ENCODE measurements at regions not wholly inside any gene's neighbourhood (a gene's known extent, or its start where the extent isn't known, plus 50 kb on each side); places are given as distances from the start of the nearest gene placed in this dataset.
A peak's percentile ranks its signal among the peaks of the same experiment; 100 is the strongest.

DNA sequence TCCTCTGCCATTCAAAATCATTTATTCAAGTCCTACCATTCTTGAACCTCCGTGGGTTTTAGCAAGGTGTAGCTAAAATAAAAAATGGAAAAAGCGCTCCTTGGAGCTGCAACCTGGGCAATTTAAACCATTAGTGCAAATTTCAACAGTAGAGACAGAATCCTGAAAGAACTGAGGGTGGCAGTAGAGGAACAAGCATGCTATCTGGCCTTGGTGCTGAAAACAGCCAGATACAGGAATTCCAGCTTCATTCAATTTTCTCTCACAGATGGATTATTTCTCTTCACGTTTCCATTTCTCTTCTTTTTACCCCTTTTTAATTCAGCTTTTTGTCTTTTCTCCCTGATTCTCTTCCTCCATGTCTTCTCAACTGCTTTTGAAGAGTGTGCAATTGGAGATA is 77.7 kb downstream of the OTUD1 start:
- peak; percentile 75 for TF ChIP-seq CTCF (conservative IDR thresholded peaks at IDR 0.05; ENCODE audit: low read depth, low read length)
- no peak for DNase-seq (ENCODE audit: low read depth)
- no peak overlapping the region for H3K4me3 ChIP-seq (ENCODE audit: low read length)

GRCh38 chr10:23517155-23517554 is 78.3 kb downstream of the OTUD1 start:
- no peak for TF ChIP-seq CTCF (conservative IDR thresholded peaks at IDR 0.05; ENCODE audit: low read depth, low read length)
- no peak overlapping the region for H3K4me3 ChIP-seq (ENCODE audit: low read length)
- no peak for DNase-seq (ENCODE audit: low read depth)

DNA sequence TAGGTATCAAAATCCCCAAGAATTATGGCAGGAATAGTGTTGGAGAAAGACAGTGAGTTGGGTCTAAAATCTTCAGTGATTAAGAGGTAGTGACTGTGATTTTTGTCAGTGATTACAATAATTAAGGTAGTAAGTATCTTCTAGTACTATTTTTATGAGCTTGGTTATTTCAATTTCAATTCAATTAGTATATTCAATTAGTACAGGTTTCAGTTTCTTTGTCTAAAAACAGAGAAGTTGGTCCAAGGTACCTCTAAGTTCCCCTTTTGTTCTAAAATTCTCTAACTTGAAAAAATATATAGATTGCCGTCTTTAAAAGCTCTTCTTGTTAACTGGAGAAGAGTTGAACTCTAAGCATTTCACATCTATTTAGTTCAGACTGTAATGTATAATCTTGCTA is 82.9 kb downstream of the OTUD1 start:
- TF ChIP-seq CTCF (conservative IDR thresholded peaks at IDR 0.05; ENCODE audit: low read depth, low read length), result no peak
- no peak overlapping the region for H3K4me3 ChIP-seq (ENCODE audit: low read length)
- no peak for DNase-seq (ENCODE audit: low read depth)

DNA sequence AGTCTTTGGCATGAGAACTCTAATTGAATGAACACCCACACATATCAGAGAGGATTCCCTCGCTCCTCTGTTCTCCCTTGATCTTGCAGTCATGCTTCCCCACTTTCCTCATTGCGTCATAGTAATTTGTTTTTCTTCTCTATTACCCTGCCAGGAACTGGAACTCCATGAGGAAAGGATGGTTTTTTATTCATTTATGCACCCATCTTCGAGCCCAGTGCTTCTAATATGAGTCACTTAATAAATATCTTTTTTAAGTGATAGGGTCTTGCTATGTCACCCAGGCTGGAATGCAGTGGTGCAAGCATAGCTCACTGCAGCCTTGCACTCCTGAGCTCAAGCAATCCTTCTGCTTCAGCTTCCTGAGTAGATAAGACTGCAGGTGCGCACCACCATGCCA is 83.5 kb downstream of the OTUD1 start:
- no peak for DNase-seq (ENCODE audit: low read depth)
- H3K4me3 ChIP-seq (ENCODE audit: low read length), result no peak overlapping the region
- TF ChIP-seq CTCF (conservative IDR thresholded peaks at IDR 0.05; ENCODE audit: low read depth, low read length), result no peak

DNA sequence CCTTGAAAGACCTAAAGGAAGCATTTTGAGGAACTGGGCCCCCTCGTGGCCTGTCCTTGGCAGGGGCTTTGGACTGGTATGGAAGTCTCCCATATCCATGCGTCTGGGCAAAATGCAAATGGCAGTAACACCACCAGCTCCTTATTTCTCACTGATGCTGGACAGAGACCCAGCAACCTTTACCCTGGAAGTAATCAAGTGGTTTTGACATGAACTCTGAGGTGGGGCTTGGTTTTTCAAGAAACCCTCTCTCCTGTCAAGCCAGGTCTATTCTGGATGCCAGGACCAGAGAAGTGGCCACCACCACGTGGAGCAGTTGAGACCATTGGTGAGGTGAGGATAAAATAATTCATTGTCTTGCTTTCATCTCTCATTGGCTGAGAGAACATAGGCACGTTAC is 84.4 kb downstream of the OTUD1 start:
- DNase-seq (ENCODE audit: low read depth), result no peak
- H3K4me3 ChIP-seq (ENCODE audit: low read length), result no peak overlapping the region
- TF ChIP-seq CTCF (conservative IDR thresholded peaks at IDR 0.05; ENCODE audit: low read depth, low read length), result no peak

DNA sequence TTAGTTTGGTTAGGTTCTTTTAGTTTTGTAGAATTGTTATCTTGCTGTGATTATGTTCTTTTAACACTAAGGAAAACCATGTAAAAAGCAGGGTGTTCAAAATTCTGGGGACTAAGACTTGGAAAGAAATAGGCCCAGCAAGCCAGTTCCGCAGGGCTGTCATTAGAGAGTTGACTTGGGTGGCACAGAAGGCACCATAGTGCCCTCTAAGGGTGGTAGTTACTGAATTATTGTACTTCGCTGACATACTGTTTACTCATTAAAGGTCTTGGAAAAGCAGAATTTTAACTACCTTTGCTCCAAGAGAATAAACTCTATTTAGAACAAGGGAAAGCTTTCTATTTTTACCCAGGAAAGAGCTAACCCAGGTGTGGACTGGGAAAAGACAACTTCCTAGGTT is 86.5 kb downstream of the OTUD1 start:
- peak; percentile 50 for TF ChIP-seq CTCF (conservative IDR thresholded peaks at IDR 0.05; ENCODE audit: low read depth, low read length)
- no peak for DNase-seq (ENCODE audit: low read depth)
- H3K4me3 ChIP-seq (ENCODE audit: low read length), result no peak overlapping the region

DNA sequence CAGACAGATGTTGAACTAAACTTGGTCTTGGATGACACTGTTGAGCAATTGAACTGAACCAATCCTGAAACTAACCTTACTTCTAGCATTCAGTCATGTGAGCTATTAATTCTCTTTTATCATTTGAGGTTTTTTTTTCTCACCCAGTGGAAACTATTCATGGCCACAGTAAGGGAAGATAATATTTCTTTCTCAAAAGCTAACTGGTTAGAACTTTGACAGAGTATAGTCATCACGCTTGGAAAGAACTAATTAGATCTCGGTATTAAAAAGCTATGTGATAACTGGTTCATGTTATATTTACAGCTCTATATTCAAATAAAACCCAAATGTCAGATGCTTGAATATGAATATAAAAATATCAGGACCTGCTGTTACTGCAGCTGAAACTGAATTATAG is 89.5 kb downstream of the OTUD1 start:
- no peak overlapping the region for H3K4me3 ChIP-seq (ENCODE audit: low read length)
- TF ChIP-seq CTCF (conservative IDR thresholded peaks at IDR 0.05; ENCODE audit: low read depth, low read length), result no peak
- no peak for DNase-seq (ENCODE audit: low read depth)
